Neural crest cell (in vitro differentiated cells): ENCODE measurements at regions not wholly inside any gene's neighbourhood (a gene's known extent, or its start where the extent isn't known, plus 50 kb on each side); places are given as distances from the start of the nearest gene placed in this dataset.
"Not testable (repeated sequence)": the region's sequence is repeated elsewhere in the genome, so short reads cannot be mapped to it uniquely, and the experiment has no call there.

Experiments used
- DNase-seq: peaks from one replicate; pipeline ENCODE4 v3.0.0; 2021; ENCODE audit warnings: low read depth, mixed read lengths, low spot score
- H3K27ac Mint-ChIP-seq: one replicate; pipeline ENCODE4 v1.8.0; 2021; ENCODE audit warnings: mild to moderate bottlenecking, mixed read lengths; ENCODE audit not compliant: unreplicated experiment
- H3K27me3 Mint-ChIP-seq: 2 replicates; pipeline ENCODE4 v1.8.0; 2021; ENCODE audit warnings: low read depth, mild to moderate bottlenecking, mixed read lengths
- H3K36me3 Mint-ChIP-seq: 2 replicates; pipeline ENCODE4 v1.8.0; 2021; ENCODE audit warnings: low read depth, mild to moderate bottlenecking, mixed read lengths
- H3K4me1 Mint-ChIP-seq: 2 replicates; pipeline ENCODE4 v1.8.0; 2021; ENCODE audit warnings: mixed read lengths
- H3K4me3 Mint-ChIP-seq: one replicate; pipeline ENCODE4 v1.8.0; 2021; ENCODE audit warnings: mild to moderate bottlenecking, mixed read lengths
- H3K9me3 Mint-ChIP-seq: 2 replicates; pipeline ENCODE4 v1.8.0; 2021; ENCODE audit warnings: mixed read lengths

GRCh38 chr5:177836191-177836590 lies 53.5 kb upstream of the FAM153A start:
- not testable (repeated sequence) for H3K36me3 Mint-ChIP-seq, DNase-seq, H3K27me3 Mint-ChIP-seq, H3K4me3 Mint-ChIP-seq, H3K4me1 Mint-ChIP-seq, H3K27ac Mint-ChIP-seq, H3K9me3 Mint-ChIP-seq
